Small intestine (tissue), 7 donors: ENCODE measurements at regions not wholly inside any gene's neighbourhood (a gene's known extent, or its start where the extent isn't known, plus 50 kb on each side); places are given as distances from the start of the nearest gene placed in this dataset.
"Not testable (repeated sequence)": the region's sequence is repeated elsewhere in the genome, so short reads cannot be mapped to it uniquely, and the experiment has no call there.

Experiments
- DNase-seq, 2 donors: peaks; one replicate each; pipeline versions ENCODE4 v3.0.0 to v3.0.0-alpha.2; 2013
- FAIRE-seq: peaks from 2 replicates; lab custom pipeline; 2012; peaks lifted over from hg19 to GRCh38; lab: Jason Lieb, UNC
- H3K27ac ChIP-seq, 3 donors: one replicate each; pipeline ENCODE4 v1.5.1; 2013; ENCODE audit warnings: low read length in 2 of 3, mild to moderate bottlenecking in 2 of 3, control low read depth in 1 of 3, inconsistent platforms in 1 of 3, low read depth in 1 of 3, moderate library complexity in 1 of 3
- H3K27me3 ChIP-seq, 3 donors: one replicate each; pipeline ENCODE4 v1.6.1; 2013; ENCODE audit warnings: low read length in 3 of 3, inconsistent platforms in 1 of 3; ENCODE audit not compliant: control insufficient read depth in 3 of 3, insufficient read depth in 3 of 3
- H3K36me3 ChIP-seq, 3 donors: one replicate each; pipeline ENCODE4 v1.6.1; 2013; ENCODE audit warnings: low read length in 3 of 3, inconsistent platforms in 1 of 3, low read depth in 1 of 3, mild to moderate bottlenecking in 1 of 3, moderate library complexity in 1 of 3; ENCODE audit not compliant: control insufficient read depth in 3 of 3, insufficient read depth in 2 of 3
- H3K4me1 ChIP-seq, 3 donors: one replicate each; pipeline ENCODE4 v1.6.1; 2013; ENCODE audit warnings: low read length in 2 of 3, inconsistent platforms in 1 of 3, low read depth in 1 of 3, mild to moderate bottlenecking in 1 of 3, moderate library complexity in 1 of 3; ENCODE audit not compliant: control insufficient read depth in 3 of 3, insufficient read depth in 2 of 3
- H3K4me3 ChIP-seq, 3 donors: one replicate each; pipeline ENCODE4 v1.5.1; 2013; ENCODE audit warnings: low read length in 3 of 3, control low read depth in 1 of 3, inconsistent platforms in 1 of 3, low read depth in 1 of 3, mild to moderate bottlenecking in 1 of 3, moderate library complexity in 1 of 3
- H3K9me3 ChIP-seq, 2 donors: one replicate each; pipeline ENCODE4 v1.6.1; 2013; ENCODE audit warnings: low read depth in 1 of 2, low read length in 1 of 2; ENCODE audit not compliant: control insufficient read depth in 2 of 2, insufficient read depth in 1 of 2
- WGBS, 3 donors: extraction: QIAGEN DNeasy Blood & Tissue Kit; methylation state at CpG; one replicate each; pipeline ENCODE4 v1.1.7; 2013; 5-methylcytosine and 5-hydroxymethylcytosine counted together
- donor health status: healthy with polysubstance abuse.
- donor health status: control.
- donor health status: control.
- donor health status: Bipolar disorder and iron deficiency.
- donor health status: healthy.

DNA sequence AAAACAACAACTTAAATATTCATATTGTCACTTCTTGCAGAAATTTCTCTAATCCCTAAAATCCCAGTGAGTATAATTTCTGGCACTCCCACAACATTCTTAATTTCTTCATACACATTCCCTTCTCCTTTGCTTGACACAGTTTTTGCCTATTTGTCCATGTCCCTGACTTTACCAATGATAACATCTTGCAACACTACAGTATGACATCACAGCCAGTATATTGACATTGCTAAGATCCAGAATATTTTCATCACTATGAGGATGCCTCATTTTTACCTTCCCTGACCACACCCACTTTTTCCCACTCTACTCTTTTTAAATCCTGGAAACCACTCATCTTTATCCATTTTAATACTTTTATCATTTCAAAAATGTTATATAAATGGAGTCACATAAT is 292.3 kb upstream of the GK2 start:
- Histone ChIP-seq H3K27ac (no peak overlapping the region), H3K4me3 (no peak overlapping the region), H3K9me3 (peaks cover 0 to 7% of the 10 kb centered on the region in 2 donors), H3K4me1 (no peaks in the 10 kb centered on the region), H3K27me3 (no peaks in the 10 kb centered on the region), H3K36me3 (no peaks in the 10 kb centered on the region)
- DNase-seq (no peak), FAIRE-seq (no peak)

DNA sequence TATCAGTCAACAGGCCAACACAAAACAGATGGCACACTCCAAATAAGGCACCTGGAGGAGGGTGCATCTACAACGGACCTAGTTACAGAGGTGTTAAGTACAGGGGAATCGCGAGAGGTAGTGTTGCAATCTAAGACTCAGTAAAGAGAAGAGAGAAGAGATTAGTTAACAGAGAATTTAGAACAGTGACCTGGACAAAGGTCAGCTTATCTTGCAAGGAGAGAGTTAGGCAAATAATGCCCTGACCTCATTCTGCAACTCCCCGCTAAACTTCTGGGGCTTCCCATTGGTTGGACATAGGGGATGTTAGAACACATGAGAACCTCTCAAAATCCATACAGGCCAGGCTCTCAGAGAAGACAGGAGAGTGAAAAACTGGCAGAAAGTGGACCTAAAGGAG is 289.4 kb upstream of the GK2 start:
- H3K4me3 ChIP-seq = no peak overlapping the region
- H3K27ac ChIP-seq = no peak overlapping the region
- H3K27me3 ChIP-seq = no peaks in the 10 kb centered on the region
- FAIRE-seq (no peak), DNase-seq (no peak)
- 42 to 79% (median 59%) methylated on average over 4 of the region's 4 CpGs for WGBS, 3 donors
- H3K4me1 ChIP-seq = no peaks in the 10 kb centered on the region
- H3K9me3 ChIP-seq = peaks cover 0 to 12% of the 10 kb centered on the region in 2 donors
- H3K36me3 ChIP-seq = no peaks in the 10 kb centered on the region

DNA sequence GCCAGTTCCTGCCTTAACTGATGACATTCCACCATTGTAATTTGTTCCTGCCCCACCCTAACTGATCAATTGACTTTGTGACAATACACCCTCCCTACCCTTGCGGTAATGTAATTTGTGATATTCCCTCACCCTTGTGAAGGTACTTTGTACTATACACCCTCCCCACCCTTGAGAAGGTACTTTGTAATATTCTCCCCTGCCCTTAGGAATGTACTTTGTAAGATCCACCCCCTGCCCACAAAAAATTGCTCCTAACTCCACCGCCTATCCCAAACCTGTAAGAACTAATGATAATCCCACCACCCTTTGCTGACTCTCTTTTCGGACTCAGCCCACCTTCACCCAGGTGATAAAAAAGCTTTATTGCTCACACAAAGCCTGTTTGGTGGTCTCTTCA is 288.5 kb upstream of the GK2 start:
- FAIRE-seq, H3K4me3 ChIP-seq, H3K27me3 ChIP-seq, H3K27ac ChIP-seq, DNase-seq, H3K36me3 ChIP-seq, H3K4me1 ChIP-seq: not testable (repeated sequence)
- 68 to 82% (median 79%) methylated on average over 3 of the region's 3 CpGs for WGBS, 3 donors
- peaks cover 0 to 12% of the 10 kb centered on the region in 2 donors for H3K9me3 ChIP-seq

- Histone ChIP-seq H3K4me1 (no peaks in the 10 kb centered on the region), H3K27me3 (no peaks in the 10 kb centered on the region), H3K4me3 (no peak overlapping the region), H3K36me3 (no peaks in the 10 kb centered on the region), H3K27ac (no peak overlapping the region), H3K9me3 (peaks cover 0 to 12% of the 10 kb centered on the region in 2 donors)
- FAIRE-seq = no peak
- 63 to 83% (median 82%) methylated on average over 3 of the region's 3 CpGs for WGBS, 3 donors
- no peak for DNase-seq
Observed at GRCh38 chr4:79695848-79696247, 287.8 kb upstream of the GK2 start.

GRCh38 chr4:79689740-79690139 is 281.7 kb upstream of the GK2 start:
- DNase-seq (no peak), FAIRE-seq (no peak)
- Histone ChIP-seq H3K36me3 (no peaks in the 10 kb centered on the region), H3K27me3 (no peaks in the 10 kb centered on the region), H3K9me3 (no peaks in the 10 kb centered on the region), H3K27ac (no peak overlapping the region), H3K4me1 (no peaks in the 10 kb centered on the region), H3K4me3 (no peak overlapping the region)
- 39 to 79% (median 68%) methylated on average over 3 of the region's 3 CpGs for WGBS, 3 donors

GRCh38 chr4:79688691-79689090 is 280.7 kb upstream of the GK2 start:
- Histone ChIP-seq H3K36me3 (no peaks in the 10 kb centered on the region), H3K27me3 (no peaks in the 10 kb centered on the region), H3K4me1 (no peaks in the 10 kb centered on the region), H3K27ac (no peak overlapping the region), H3K9me3 (no peaks in the 10 kb centered on the region), H3K4me3 (no peak overlapping the region)
- FAIRE-seq (no peak), DNase-seq (no peak)

DNA sequence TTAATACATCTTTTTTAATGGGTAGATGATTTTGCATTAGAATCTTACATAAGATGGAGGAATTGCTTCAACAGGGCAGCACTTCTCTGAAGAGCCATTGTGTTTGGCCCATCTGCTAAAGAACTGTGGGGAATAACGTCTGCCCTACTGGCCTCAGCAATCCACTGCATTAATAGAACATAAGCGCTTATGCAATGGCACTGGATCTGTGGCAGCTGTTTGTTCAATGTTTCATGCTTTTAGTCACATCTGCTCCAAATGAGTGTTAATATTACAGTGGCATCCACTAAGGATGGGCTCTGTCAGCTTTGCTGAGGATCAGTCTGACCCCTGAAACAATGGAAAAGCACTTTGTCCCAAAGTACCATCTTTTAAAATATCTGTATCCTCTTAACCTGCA is 279.0 kb upstream of the GK2 start:
- Histone ChIP-seq H3K4me1 (no peaks in the 10 kb centered on the region), H3K27me3 (no peaks in the 10 kb centered on the region), H3K36me3 (no peaks in the 10 kb centered on the region), H3K9me3 (no peaks in the 10 kb centered on the region), H3K4me3 (no peak overlapping the region), H3K27ac (no peak overlapping the region)
- DNase-seq = no peak
- WGBS, 3 donors = 85 to 92% (median 89%) methylated on average over 2 of the region's 2 CpGs
- FAIRE-seq = no peak

GRCh38 chr4:79685542-79685941 is 277.5 kb upstream of the GK2 start:
- Histone ChIP-seq H3K36me3 (no peaks in the 10 kb centered on the region), H3K4me3 (no peak overlapping the region), H3K27me3 (no peaks in the 10 kb centered on the region), H3K9me3 (no peaks in the 10 kb centered on the region), H3K27ac (no peak overlapping the region), H3K4me1 (no peaks in the 10 kb centered on the region)
- FAIRE-seq (no peak), DNase-seq (no peak)
- WGBS, 3 donors = 90 to 96% (median 90%) methylated on average over 2 of the region's 2 CpGs

DNA sequence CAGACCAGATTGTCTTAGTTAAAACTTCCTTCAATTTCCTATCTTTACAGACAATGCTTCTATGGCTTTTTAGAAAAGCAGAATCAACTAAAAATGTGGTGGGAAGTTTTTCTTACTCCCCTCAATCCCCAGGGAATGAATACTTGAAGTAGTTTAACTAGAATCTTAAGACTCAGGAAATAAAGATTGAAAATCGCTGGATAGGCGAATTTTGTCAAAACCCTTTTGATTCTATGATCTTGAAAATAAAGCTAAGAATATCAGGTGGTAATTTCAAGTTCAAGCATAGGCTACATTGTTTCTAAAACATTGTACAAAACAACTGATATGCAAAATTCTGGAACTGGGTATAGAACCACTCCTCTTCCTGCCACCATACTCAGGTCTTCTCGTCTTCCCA is 276.5 kb upstream of the GK2 start:
- Histone ChIP-seq H3K27me3 (no peaks in the 10 kb centered on the region), H3K4me3 (no peak overlapping the region), H3K4me1 (no peaks in the 10 kb centered on the region), H3K9me3 (no peaks in the 10 kb centered on the region), H3K27ac (no peak overlapping the region), H3K36me3 (no peaks in the 10 kb centered on the region)
- DNase-seq = no peak
- WGBS, 3 donors = 59 to 82% (median 68%) methylated on average over 3 of the region's 3 CpGs
- no peak for FAIRE-seq
